ENCODE measurements at regions not wholly inside any gene's neighbourhood (a gene's known extent, or its start where the extent isn't known, plus 50 kb on each side); places are given as distances from the start of the nearest gene placed in this dataset.

DNA sequence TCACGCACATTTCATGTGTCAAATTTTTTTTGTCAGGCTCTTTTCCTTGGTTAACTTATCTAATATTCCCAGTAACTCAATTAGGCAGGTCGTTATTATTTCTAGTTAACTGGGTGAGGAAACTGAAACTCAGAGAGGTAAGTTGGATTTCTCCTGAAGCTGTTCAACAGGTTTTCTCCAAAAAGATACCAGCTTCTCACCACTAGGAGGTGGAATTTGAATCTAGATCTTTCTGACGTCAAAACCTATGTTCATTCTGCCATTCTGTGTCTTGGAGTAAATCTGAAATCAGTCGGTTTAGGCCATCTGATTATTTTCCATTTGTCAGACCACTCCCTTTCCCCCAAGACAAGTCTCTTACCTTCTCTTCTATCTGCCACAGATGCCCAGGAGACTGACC, 572.9 kb downstream of the ACTL7B start:
- no peak overlapping the region for H2AK5ac ChIP-seq (ENCODE audit: low read length, severe bottlenecking)
- no peak overlapping the region for H3K4me2 ChIP-seq (ENCODE audit: low read length, poor library complexity, severe bottlenecking)
- no peak overlapping the region for H3K27ac ChIP-seq (ENCODE audit: low read length, poor library complexity, severe bottlenecking)
- H3K4me3 ChIP-seq (ENCODE audit: insufficient read depth in 1 of 2, low read depth in 1 of 2, low read length in 2 of 2): no peak overlapping the region
- no peak overlapping the region for H4K8ac ChIP-seq (ENCODE audit: low read length)
- no peaks in the 10 kb centered on the region for H3K9me3 ChIP-seq (ENCODE audit: control insufficient read depth, low read length)
- H2BK12ac ChIP-seq (ENCODE audit: low read length in 2 of 2): no peak overlapping the region
- no peak overlapping the region for H3K14ac ChIP-seq (ENCODE audit: low read length in 2 of 2)
- no peak overlapping the region for H2AFZ ChIP-seq (ENCODE audit: low read depth, low read length)
- H4K91ac ChIP-seq (ENCODE audit: low read length): no peak overlapping the region
- no peaks in the 10 kb centered on the region for H3K4me1 ChIP-seq (ENCODE audit: control insufficient read depth, insufficient read depth, low read depth, low read length)
- H2BK120ac ChIP-seq (ENCODE audit: low read depth, low read length): no peak overlapping the region
- DNase-seq: no peak
- no peaks in the 10 kb centered on the region for H3K36me3 ChIP-seq (ENCODE audit: control insufficient read depth in 1 of 2, insufficient read depth in 2 of 2, low read depth in 1 of 2, low read length in 2 of 2)
- no peak overlapping the region for H3K23ac ChIP-seq (ENCODE audit: low read length in 2 of 2)
- 92% methylated on average over 3 of the region's 4 CpGs for WGBS
- H2BK5ac ChIP-seq (ENCODE audit: low read depth, low read length, poor library complexity, severe bottlenecking): no peak overlapping the region
- no peak overlapping the region for H3K18ac ChIP-seq (ENCODE audit: low read depth in 1 of 2, low read length in 2 of 2)
- no peaks in the 10 kb centered on the region for H3K79me1 ChIP-seq (replicated peaks; ENCODE audit: low read length, poor library complexity, severe bottlenecking)
- no peak overlapping the region for H3K9ac ChIP-seq (ENCODE audit: low read length)
- no peak overlapping the region for H2BK15ac ChIP-seq (ENCODE audit: low read depth, poor library complexity, severe bottlenecking)
- no peaks in the 10 kb centered on the region for H3K27me3 ChIP-seq (ENCODE audit: control insufficient read depth in 1 of 2, insufficient read depth in 1 of 2, low read length in 2 of 2)
- no peak overlapping the region for H3K4ac ChIP-seq (ENCODE audit: low read depth in 1 of 2, low read length in 2 of 2)

DNA sequence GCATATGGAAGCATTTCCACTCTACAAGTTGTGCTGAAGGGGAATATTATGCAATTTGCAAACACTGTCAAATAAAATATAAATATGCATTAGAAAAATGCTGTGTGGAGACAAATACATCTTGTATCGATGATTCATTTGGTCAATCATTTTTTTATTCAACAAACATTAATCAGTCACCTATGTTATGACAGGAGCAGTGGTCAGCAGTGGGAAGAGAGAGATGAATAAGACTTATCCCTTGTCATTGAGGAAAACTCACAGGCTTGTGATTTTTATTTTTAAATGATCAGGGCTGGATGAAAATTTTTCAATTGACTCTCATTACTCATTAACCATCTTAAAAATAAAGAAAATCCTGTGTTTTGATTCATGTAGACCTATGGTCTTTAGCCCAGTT, 574.1 kb downstream of the ACTL7B start:
- no peak overlapping the region for H2BK12ac ChIP-seq (ENCODE audit: low read length in 2 of 2)
- H3K9ac ChIP-seq (ENCODE audit: low read length): no peak overlapping the region
- H3K36me3 ChIP-seq (ENCODE audit: control insufficient read depth in 1 of 2, insufficient read depth in 2 of 2, low read depth in 1 of 2, low read length in 2 of 2): no peaks in the 10 kb centered on the region
- no peak overlapping the region for H3K23ac ChIP-seq (ENCODE audit: low read length in 2 of 2)
- no peak overlapping the region for H3K4ac ChIP-seq (ENCODE audit: low read depth in 1 of 2, low read length in 2 of 2)
- H2AFZ ChIP-seq (ENCODE audit: low read depth, low read length): no peak overlapping the region
- no peak overlapping the region for H2BK15ac ChIP-seq (ENCODE audit: low read depth, poor library complexity, severe bottlenecking)
- H3K27me3 ChIP-seq (ENCODE audit: control insufficient read depth in 1 of 2, insufficient read depth in 1 of 2, low read length in 2 of 2): no peaks in the 10 kb centered on the region
- no peak overlapping the region for H2BK5ac ChIP-seq (ENCODE audit: low read depth, low read length, poor library complexity, severe bottlenecking)
- H4K8ac ChIP-seq (ENCODE audit: low read length): no peak overlapping the region
- H3K4me3 ChIP-seq (ENCODE audit: insufficient read depth in 1 of 2, low read depth in 1 of 2, low read length in 2 of 2): no peak overlapping the region
- no peak for DNase-seq
- no peak overlapping the region for H2AK5ac ChIP-seq (ENCODE audit: low read length, severe bottlenecking)
- no peaks in the 10 kb centered on the region for H3K4me1 ChIP-seq (ENCODE audit: control insufficient read depth, insufficient read depth, low read depth, low read length)
- H4K91ac ChIP-seq (ENCODE audit: low read length): no peak overlapping the region
- no peak overlapping the region for H3K14ac ChIP-seq (ENCODE audit: low read length in 2 of 2)
- H3K9me3 ChIP-seq (ENCODE audit: control insufficient read depth, low read length): no peaks in the 10 kb centered on the region
- H3K79me1 ChIP-seq (replicated peaks; ENCODE audit: low read length, poor library complexity, severe bottlenecking): no peaks in the 10 kb centered on the region
- H3K18ac ChIP-seq (ENCODE audit: low read depth in 1 of 2, low read length in 2 of 2): no peak overlapping the region
- no peak overlapping the region for H3K27ac ChIP-seq (ENCODE audit: low read length, poor library complexity, severe bottlenecking)
- no peak overlapping the region for H3K4me2 ChIP-seq (ENCODE audit: low read length, poor library complexity, severe bottlenecking)
- no CpG with 5 or more reads among the region's 1 CpG for WGBS
- H2BK120ac ChIP-seq (ENCODE audit: low read depth, low read length): no peak overlapping the region

- H4K91ac ChIP-seq (ENCODE audit: low read length): no peak overlapping the region
- H2BK12ac ChIP-seq (ENCODE audit: low read length in 2 of 2): no peak overlapping the region
- H3K27ac ChIP-seq (ENCODE audit: low read length, poor library complexity, severe bottlenecking): no peak overlapping the region
- H3K4ac ChIP-seq (ENCODE audit: low read depth in 1 of 2, low read length in 2 of 2): no peak overlapping the region
- no peak overlapping the region for H2AK5ac ChIP-seq (ENCODE audit: low read length, severe bottlenecking)
- H3K14ac ChIP-seq (ENCODE audit: low read length in 2 of 2): no peak overlapping the region
- no peaks in the 10 kb centered on the region for H3K79me1 ChIP-seq (replicated peaks; ENCODE audit: low read length, poor library complexity, severe bottlenecking)
- no peak overlapping the region for H4K8ac ChIP-seq (ENCODE audit: low read length)
- no peak overlapping the region for H2AFZ ChIP-seq (ENCODE audit: low read depth, low read length)
- H3K4me1 ChIP-seq (ENCODE audit: control insufficient read depth, insufficient read depth, low read depth, low read length): no peaks in the 10 kb centered on the region
- no peak overlapping the region for H2BK15ac ChIP-seq (ENCODE audit: low read depth, poor library complexity, severe bottlenecking)
- H3K23ac ChIP-seq (ENCODE audit: low read length in 2 of 2): no peak overlapping the region
- H3K4me3 ChIP-seq (ENCODE audit: insufficient read depth in 1 of 2, low read depth in 1 of 2, low read length in 2 of 2): no peak overlapping the region
- no peak for DNase-seq
- H2BK120ac ChIP-seq (ENCODE audit: low read depth, low read length): no peak overlapping the region
- no peak overlapping the region for H2BK5ac ChIP-seq (ENCODE audit: low read depth, low read length, poor library complexity, severe bottlenecking)
- no peak overlapping the region for H3K18ac ChIP-seq (ENCODE audit: low read depth in 1 of 2, low read length in 2 of 2)
- H3K27me3 ChIP-seq (ENCODE audit: control insufficient read depth in 1 of 2, insufficient read depth in 1 of 2, low read length in 2 of 2): peaks cover 0 to 7% of the 10 kb centered on the region in 2 experiments
- H3K9ac ChIP-seq (ENCODE audit: low read length): no peak overlapping the region
- no peak overlapping the region for H3K4me2 ChIP-seq (ENCODE audit: low read length, poor library complexity, severe bottlenecking)
- no peaks in the 10 kb centered on the region for H3K9me3 ChIP-seq (ENCODE audit: control insufficient read depth, low read length)
- H3K36me3 ChIP-seq (ENCODE audit: control insufficient read depth in 1 of 2, insufficient read depth in 2 of 2, low read depth in 1 of 2, low read length in 2 of 2): no peaks in the 10 kb centered on the region
These were observed 577.4 kb downstream of the ACTL7B start for GRCh38 chr9:108278341-108278740.

- Histone ChIP-seq H2AFZ (ENCODE audit: low read depth, low read length) (no peak overlapping the region), H3K9ac (ENCODE audit: low read length) (no peak overlapping the region), H3K14ac (ENCODE audit: low read length in 2 of 2) (no peak overlapping the region), H2BK5ac (ENCODE audit: low read depth, low read length, poor library complexity, severe bottlenecking) (no peak overlapping the region), H3K4me1 (ENCODE audit: control insufficient read depth, insufficient read depth, low read depth, low read length) (no peaks in the 10 kb centered on the region), H2BK12ac (ENCODE audit: low read length in 2 of 2) (no peak overlapping the region), H4K91ac (ENCODE audit: low read length) (no peak overlapping the region), H3K27ac (ENCODE audit: low read length, poor library complexity, severe bottlenecking) (no peak overlapping the region), H3K27me3 (ENCODE audit: control insufficient read depth in 1 of 2, insufficient read depth in 1 of 2, low read length in 2 of 2) (peaks cover 0 to 7% of the 10 kb centered on the region in 2 experiments), H3K79me1 (replicated peaks; ENCODE audit: low read length, poor library complexity, severe bottlenecking) (no peaks in the 10 kb centered on the region), H2BK120ac (ENCODE audit: low read depth, low read length) (no peak overlapping the region), H3K18ac (ENCODE audit: low read depth in 1 of 2, low read length in 2 of 2) (no peak overlapping the region), H3K4me2 (ENCODE audit: low read length, poor library complexity, severe bottlenecking) (no peak overlapping the region), H3K9me3 (ENCODE audit: control insufficient read depth, low read length) (no peaks in the 10 kb centered on the region), H4K8ac (ENCODE audit: low read length) (no peak overlapping the region), H3K23ac (ENCODE audit: low read length in 2 of 2) (no peak overlapping the region), H3K4ac (ENCODE audit: low read depth in 1 of 2, low read length in 2 of 2) (no peak overlapping the region), H3K36me3 (ENCODE audit: control insufficient read depth in 1 of 2, insufficient read depth in 2 of 2, low read depth in 1 of 2, low read length in 2 of 2) (no peaks in the 10 kb centered on the region), H2BK15ac (ENCODE audit: low read depth, poor library complexity, severe bottlenecking) (no peak overlapping the region), H2AK5ac (ENCODE audit: low read length, severe bottlenecking) (no peak overlapping the region), H3K4me3 (ENCODE audit: insufficient read depth in 1 of 2, low read depth in 1 of 2, low read length in 2 of 2) (no peak overlapping the region)
- no peak for DNase-seq
These were observed 578.6 kb downstream of the ACTL7B start for GRCh38 chr9:108277216-108277615.
